ENCODE measurements at regions not wholly inside any gene's neighbourhood (a gene's known extent, or its start where the extent isn't known, plus 50 kb on each side); places are given as distances from the start of the nearest gene placed in this dataset.

- TF ChIP-seq CTCF (IDR thresholded peaks at IDR 0.05) (no peak), POLR2AphosphoS5 (IDR thresholded peaks at IDR 0.05) (no peak)
Observed at GRCh38 chr5:53260446-53260845, 150.9 kb upstream of the MOCS2 start.

Data from prostate gland (tissue), 2 donors.